Thoracic aorta (tissue), 2 donors: ENCODE measurements at regions not wholly inside any gene's neighbourhood (a gene's known extent, or its start where the extent isn't known, plus 50 kb on each side); places are given as distances from the start of the nearest gene placed in this dataset.

Source experiments
- ATAC-seq: fragments of 150-250 bp; one replicate; pipeline ENCODE4 v1.8.0; 2017; ENCODE audit warnings: low read depth; ENCODE audit not compliant: insufficient number of reproducible peaks, low FRiP score
- DNase-seq: peaks from one replicate; pipeline ENCODE4 v3.0.0-alpha.2; 2020; ENCODE audit warnings: low spot score
- H3K27ac ChIP-seq, 2 donors: fragments of 200-600 bp; sonication (generic); 1 replicate in 1 of 2; 2 replicates in 1 of 2; pipeline ENCODE4 v1.5.1; 2016; ENCODE audit warnings: mild to moderate bottlenecking in 2 of 2, moderate library complexity in 2 of 2
- H3K27me3 ChIP-seq: fragments of 200-600 bp; sonication (generic); replicated peaks from 2 replicates; pipeline ENCODE4 v1.6.0; 2016; ENCODE audit warnings: mild to moderate bottlenecking; ENCODE audit not compliant: insufficient read depth
- H3K36me3 ChIP-seq: fragments of 200-600 bp; sonication (generic); one replicate; pipeline ENCODE4 v1.5.1; 2016
- H3K4me1 ChIP-seq, 2 donors: fragments of 200-600 bp; sonication (generic); 1 replicate in 1 of 2; 2 replicates in 1 of 2; pipeline versions ENCODE4 v1.5.1 to v1.6.0; 2016; ENCODE audit warnings: low read depth in 2 of 2, mild to moderate bottlenecking in 1 of 2; ENCODE audit not compliant: control insufficient read depth in 1 of 2
- H3K4me3 ChIP-seq: fragments of 200-600 bp; sonication (generic); 2 replicates; pipeline ENCODE4 v1.5.1; 2016; ENCODE audit warnings: mild to moderate bottlenecking
- H3K9me3 ChIP-seq: fragments of 200-600 bp; sonication (generic); 2 replicates; pipeline ENCODE4 v1.5.1; 2016
- TF ChIP-seq, protein P1 (sequence below): fragments of 200-600 bp; sonication (generic); IDR thresholded peaks from one replicate; pipeline ENCODE4 v1.5.1; 2019; ENCODE audit warnings: antibody characterized with exemption

DNA sequence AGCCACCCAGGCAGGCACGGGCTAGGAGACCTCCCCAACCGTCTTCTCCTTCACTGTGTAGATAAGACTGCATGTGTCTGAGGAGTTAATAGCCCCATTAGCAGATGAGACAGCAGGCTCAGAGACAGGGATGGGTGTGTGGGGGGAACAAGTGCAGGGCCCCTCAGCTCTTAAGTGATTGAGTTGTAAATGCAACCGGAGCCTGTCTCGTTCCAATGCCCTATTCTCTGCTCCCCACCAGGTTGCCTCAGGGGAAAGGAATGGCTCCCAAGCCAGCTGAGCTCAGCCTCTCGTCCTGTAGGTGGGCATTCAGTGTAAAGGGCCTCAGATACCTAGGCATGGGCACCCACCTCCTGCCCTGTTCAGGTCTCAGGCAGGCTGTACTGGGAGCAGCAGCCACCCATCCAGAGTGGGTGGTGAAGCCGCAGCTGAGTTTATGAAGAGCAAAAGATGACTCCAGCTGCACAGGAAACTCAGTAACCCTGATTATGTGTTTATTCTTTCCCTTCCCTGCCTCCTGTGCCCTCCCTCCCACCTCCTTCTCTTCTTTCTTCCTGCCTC, 87.3 kb downstream of the PJA1 start:
- Histone ChIP-seq H3K9me3 (no peaks in the 10 kb centered on the region), H3K27ac (no peak overlapping the region), H3K27me3 (no peaks in the 10 kb centered on the region), H3K4me1 (no peaks in the 10 kb centered on the region), H3K4me3 (no peak overlapping the region), H3K36me3 (no peaks in the 10 kb centered on the region)
- TF ChIP-seq, protein P1, sequence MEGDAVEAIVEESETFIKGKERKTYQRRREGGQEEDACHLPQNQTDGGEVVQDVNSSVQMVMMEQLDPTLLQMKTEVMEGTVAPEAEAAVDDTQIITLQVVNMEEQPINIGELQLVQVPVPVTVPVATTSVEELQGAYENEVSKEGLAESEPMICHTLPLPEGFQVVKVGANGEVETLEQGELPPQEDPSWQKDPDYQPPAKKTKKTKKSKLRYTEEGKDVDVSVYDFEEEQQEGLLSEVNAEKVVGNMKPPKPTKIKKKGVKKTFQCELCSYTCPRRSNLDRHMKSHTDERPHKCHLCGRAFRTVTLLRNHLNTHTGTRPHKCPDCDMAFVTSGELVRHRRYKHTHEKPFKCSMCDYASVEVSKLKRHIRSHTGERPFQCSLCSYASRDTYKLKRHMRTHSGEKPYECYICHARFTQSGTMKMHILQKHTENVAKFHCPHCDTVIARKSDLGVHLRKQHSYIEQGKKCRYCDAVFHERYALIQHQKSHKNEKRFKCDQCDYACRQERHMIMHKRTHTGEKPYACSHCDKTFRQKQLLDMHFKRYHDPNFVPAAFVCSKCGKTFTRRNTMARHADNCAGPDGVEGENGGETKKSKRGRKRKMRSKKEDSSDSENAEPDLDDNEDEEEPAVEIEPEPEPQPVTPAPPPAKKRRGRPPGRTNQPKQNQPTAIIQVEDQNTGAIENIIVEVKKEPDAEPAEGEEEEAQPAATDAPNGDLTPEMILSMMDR = no peak
- DNase-seq (no peak), ATAC-seq (no peak)

DNA sequence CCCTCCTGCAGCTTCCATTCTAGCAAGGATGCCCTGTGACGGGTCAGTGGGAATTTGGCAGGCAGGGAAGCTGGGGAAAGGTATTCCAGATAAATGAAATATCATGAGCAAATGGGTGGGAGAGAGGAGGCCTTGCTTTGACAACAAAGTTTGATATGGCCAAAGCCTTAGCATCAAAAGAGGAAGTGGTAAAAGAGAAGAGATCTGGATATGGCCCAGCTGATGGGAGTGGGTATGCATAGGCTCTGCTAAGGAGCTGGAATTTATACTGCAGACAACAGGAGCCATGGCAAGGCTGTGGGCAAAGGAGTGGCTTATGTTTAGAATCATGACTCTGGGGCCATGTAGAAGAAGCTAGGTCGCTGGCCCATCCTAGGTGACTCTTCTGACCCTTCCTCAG, 89.2 kb downstream of the PJA1 start:
- H3K27ac ChIP-seq = no peak overlapping the region
- ATAC-seq (no peak), DNase-seq (no peak)
- H3K27me3 ChIP-seq = no peaks in the 10 kb centered on the region
- H3K9me3 ChIP-seq = no peaks in the 10 kb centered on the region
- TF ChIP-seq, protein P1 = no peak
- no peak overlapping the region for H3K4me3 ChIP-seq
- H3K4me1 ChIP-seq = peaks cover 0 to 3% of the 10 kb centered on the region in 2 donors
- no peaks in the 10 kb centered on the region for H3K36me3 ChIP-seq

DNA sequence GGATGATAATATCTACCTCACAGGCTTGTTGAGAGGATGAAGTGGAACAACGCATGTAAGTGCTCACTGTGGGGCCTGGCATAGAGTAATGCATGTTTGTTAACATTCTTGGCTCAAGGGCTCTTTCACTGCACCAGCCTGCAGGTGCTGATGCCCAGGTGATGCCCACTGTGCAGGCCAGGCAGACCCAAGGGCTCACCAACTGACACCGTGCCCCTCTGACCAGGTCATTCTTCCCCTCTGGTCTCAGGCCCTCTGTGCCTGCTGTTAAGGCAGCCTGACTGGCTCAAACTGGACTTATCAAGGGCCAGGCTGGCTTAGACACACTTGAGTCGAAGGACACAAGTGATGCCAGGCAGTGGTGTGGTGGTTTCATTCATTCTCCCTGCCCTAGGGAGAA, 90.5 kb downstream of the PJA1 start:
- H3K9me3 ChIP-seq = no peaks in the 10 kb centered on the region
- no peaks in the 10 kb centered on the region for H3K27me3 ChIP-seq
- H3K27ac ChIP-seq = no peak overlapping the region
- H3K4me3 ChIP-seq = no peak overlapping the region
- no peak for DNase-seq
- no peaks in the 10 kb centered on the region for H3K36me3 ChIP-seq
- peaks cover 0 to 4% of the 10 kb centered on the region in 2 donors for H3K4me1 ChIP-seq
- TF ChIP-seq, protein P1 = no peak
- ATAC-seq = no peak

DNA sequence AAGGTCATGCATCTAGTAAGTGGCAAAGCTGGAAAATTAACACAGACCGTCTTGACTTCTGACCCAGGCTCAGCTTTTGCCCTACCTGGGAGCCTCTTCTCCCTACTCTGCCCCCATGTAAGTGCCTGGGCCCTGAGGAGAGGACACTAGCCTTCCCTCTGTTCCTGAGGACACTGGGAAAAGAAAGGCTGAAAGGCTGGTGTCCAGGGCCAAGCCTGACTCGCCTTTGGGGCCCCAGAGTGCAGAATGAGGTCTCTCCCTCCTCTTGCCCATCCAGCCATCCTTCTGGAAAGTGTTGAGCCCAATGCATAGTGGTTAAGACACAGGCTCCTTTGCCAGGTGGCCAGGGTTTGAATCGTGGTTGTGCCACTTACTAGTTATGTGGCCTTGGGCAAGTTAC, 91.5 kb downstream of the PJA1 start:
- DNase-seq (no peak), ATAC-seq (no peak)
- Histone ChIP-seq H3K27ac (no peak overlapping the region), H3K36me3 (no peaks in the 10 kb centered on the region), H3K27me3 (no peaks in the 10 kb centered on the region), H3K4me1 (peaks cover 0 to 4% of the 10 kb centered on the region in 2 donors), H3K4me3 (no peak overlapping the region), H3K9me3 (no peaks in the 10 kb centered on the region)
- TF ChIP-seq, protein P1 = no peak

DNA sequence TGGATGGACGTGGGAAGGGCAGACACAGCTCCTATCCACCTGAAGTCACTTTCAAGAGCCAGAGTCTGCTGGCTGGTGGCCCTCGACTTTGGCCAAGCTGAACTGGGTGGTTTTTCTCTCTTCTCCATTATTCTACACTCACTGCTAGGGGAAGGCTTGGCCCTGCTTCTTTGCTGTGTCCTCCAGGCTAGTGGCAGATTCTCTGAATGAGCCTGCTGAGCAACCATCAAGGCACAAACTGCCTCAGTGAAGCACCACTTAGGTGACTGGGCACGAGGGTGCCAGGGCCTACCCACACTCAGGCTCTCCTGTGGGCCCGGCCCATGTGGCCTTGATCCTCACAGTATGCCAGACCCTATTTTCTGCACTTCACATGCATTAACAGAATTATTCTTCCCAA, 92.0 kb downstream of the PJA1 start:
- TF ChIP-seq, protein P1 = no peak
- Histone ChIP-seq H3K27ac (no peak overlapping the region), H3K4me3 (no peak overlapping the region), H3K36me3 (no peaks in the 10 kb centered on the region), H3K27me3 (no peaks in the 10 kb centered on the region), H3K9me3 (no peaks in the 10 kb centered on the region), H3K4me1 (peaks cover 0 to 4% of the 10 kb centered on the region in 2 donors)
- DNase-seq (no peak), ATAC-seq (no peak)
